ENCODE measurements at regions not wholly inside any gene's neighbourhood (a gene's known extent, or its start where the extent isn't known, plus 50 kb on each side); places are given as distances from the start of the nearest gene placed in this dataset.

DNA sequence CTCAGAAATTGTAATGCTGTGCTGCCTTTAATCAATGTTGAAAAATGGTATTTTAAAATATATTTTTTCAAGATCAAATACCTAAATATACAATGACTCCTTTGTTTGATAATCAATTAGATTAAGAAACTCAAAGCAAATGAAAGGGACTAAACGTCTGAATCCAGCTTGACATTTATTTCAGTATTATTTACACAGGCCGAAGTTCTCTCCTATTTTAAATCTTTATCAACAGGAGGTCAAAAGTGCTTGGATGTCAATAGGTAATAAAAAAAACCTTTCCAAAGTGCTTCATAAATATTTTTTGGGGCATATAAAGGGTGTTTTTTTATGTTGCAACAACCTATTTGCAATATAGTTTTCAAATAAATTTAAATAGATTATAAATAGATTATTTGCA lies 1201.7 kb upstream of the SLC39A10 start:
- no peak for TF ChIP-seq TAF1 (IDR thresholded peaks at IDR 0.05; ENCODE audit: borderline replicate concordance, low read depth, low read length)
- no peak for TF ChIP-seq POLR2A (IDR thresholded peaks at IDR 0.05; ENCODE audit: low read depth, low read length)

All from GM12892 (cell line).